ENCODE measurements at regions not wholly inside any gene's neighbourhood (a gene's known extent, or its start where the extent isn't known, plus 50 kb on each side); places are given as distances from the start of the nearest gene placed in this dataset.

GRCh38 chr22:47352920-47353700 is 590.7 kb downstream of the TBC1D22A start:
- no peak for TF ChIP-seq POLR2A (IDR thresholded peaks at IDR 0.05)
- TF ChIP-seq CTCF (IDR thresholded peaks at IDR 0.05), result no peak
